Gastrocnemius medialis (tissue), 4 donors: ENCODE measurements at regions not wholly inside any gene's neighbourhood (a gene's known extent, or its start where the extent isn't known, plus 50 kb on each side); places are given as distances from the start of the nearest gene placed in this dataset.

Experiments used
- POLR2A ChIP-seq, 2 donors: fragments of 450-650 bp; IDR thresholded peaks; one replicate each; pipeline ENCODE4 v1.6.1; 2017; ENCODE audit warnings: antibody characterized with exemption in 2 of 2, mild to moderate bottlenecking in 2 of 2, moderate library complexity in 2 of 2
- TF ChIP-seq, protein P1 (sequence below), 5 experiments: fragments of 450-650 bp in 3 of 5; fragments of 200-600 bp in 2 of 5; sonication (generic) in 2 of 5; IDR thresholded peaks in 4 of 5; conservative IDR thresholded peaks in 1 of 5; 1 replicate in 4 of 5; 2 replicates in 1 of 5; pipeline ENCODE4 v1.5.1; 2016 to 2019; ENCODE audit warnings: antibody characterized with exemption in 5 of 5, mild to moderate bottlenecking in 3 of 5, moderate library complexity in 3 of 5

DNA sequence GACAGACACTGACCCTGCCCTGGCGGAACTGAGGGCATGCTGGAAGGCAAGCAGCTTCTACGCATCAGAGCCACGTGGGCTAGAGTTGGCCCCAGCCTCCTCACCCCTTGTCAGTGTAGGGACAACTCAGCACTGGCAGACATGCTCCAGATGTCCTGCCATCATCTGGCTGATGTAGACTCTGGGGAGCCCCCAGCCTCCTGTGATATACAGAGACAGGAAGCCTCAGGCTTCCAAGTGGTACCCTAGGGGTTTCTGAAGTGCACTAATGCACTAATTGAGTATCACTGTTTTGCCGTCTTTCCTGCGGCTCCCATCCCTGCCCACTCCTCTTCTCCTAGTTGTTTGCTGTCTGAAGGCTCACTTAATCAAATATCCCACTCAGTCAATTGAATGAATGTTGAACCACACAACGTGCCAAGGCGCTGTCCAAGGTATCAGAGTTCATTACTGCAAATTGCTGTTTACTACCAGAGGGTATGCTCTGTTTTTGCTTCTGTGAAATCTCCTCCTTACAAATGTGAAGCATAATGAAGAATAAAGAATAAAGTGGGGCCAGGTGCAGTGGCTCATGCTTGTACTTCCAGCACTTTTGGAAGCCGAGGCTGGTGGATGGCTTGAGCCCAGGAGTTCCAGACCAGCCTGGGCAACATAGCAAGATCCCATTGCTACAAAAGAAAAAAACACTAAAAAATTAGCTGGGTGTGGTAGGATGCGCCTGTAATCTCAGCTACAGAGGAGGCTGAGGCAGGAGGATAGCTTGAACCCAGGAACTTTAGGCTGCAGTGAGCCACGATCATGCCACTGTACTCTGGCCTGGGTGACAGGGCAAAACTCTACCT, 76.4 kb upstream of the ZBTB18 start:
- no peak for TF ChIP-seq POLR2A (IDR thresholded peaks at IDR 0.05)
- TF ChIP-seq, protein P1, sequence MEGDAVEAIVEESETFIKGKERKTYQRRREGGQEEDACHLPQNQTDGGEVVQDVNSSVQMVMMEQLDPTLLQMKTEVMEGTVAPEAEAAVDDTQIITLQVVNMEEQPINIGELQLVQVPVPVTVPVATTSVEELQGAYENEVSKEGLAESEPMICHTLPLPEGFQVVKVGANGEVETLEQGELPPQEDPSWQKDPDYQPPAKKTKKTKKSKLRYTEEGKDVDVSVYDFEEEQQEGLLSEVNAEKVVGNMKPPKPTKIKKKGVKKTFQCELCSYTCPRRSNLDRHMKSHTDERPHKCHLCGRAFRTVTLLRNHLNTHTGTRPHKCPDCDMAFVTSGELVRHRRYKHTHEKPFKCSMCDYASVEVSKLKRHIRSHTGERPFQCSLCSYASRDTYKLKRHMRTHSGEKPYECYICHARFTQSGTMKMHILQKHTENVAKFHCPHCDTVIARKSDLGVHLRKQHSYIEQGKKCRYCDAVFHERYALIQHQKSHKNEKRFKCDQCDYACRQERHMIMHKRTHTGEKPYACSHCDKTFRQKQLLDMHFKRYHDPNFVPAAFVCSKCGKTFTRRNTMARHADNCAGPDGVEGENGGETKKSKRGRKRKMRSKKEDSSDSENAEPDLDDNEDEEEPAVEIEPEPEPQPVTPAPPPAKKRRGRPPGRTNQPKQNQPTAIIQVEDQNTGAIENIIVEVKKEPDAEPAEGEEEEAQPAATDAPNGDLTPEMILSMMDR (IDR thresholded peaks at IDR 0.05 in 4 of 5, conservative IDR thresholded peaks at IDR 0.05 in 1 of 5) = no peak
